GM23338 (cell line): ENCODE measurements at regions not wholly inside any gene's neighbourhood (a gene's known extent, or its start where the extent isn't known, plus 50 kb on each side); places are given as distances from the start of the nearest gene placed in this dataset.

Experiments
- ATAC-seq: fragments of 200-7000 bp; cut with Tn5 transposase; 3 replicates; pipeline ENCODE4 v1.9.1; 2020
- DNase-seq: peaks from one replicate; pipeline ENCODE4 v3.0.0-alpha.2; 2015; ENCODE audit warnings: low spot score
- H2AFZ ChIP-seq: fragments of 200-600 bp; sonication (generic); 2 replicates; pipeline ENCODE4 v1.8.0; 2016; ENCODE audit warnings: antibody characterized with exemption, mild to moderate bottlenecking, moderate library complexity
- H3F3A ChIP-seq: fragments of 200-600 bp; sonication (generic); replicated peaks from 2 replicates; pipeline ENCODE4 v1.8.0; 2017; ENCODE audit warnings: antibody characterized with exemption, mixed run types, low read depth
- H3K27ac ChIP-seq: fragments of 200-600 bp; sonication (generic); 2 replicates; pipeline ENCODE4 v1.6.1; 2016; ENCODE audit warnings: low read depth
- H3K27me3 ChIP-seq: fragments of 200-600 bp; sonication (generic); 2 replicates; pipeline ENCODE4 v1.8.0; 2016; ENCODE audit warnings: mild to moderate bottlenecking, mixed run types, moderate library complexity; ENCODE audit not compliant: insufficient read depth
- H3K36me3 ChIP-seq: fragments of 200-600 bp; sonication (generic); 2 replicates; pipeline ENCODE4 v1.8.0; 2016; ENCODE audit warnings: mild to moderate bottlenecking; ENCODE audit not compliant: insufficient read depth
- H3K4me1 ChIP-seq: fragments of 200-600 bp; sonication (generic); 2 replicates; pipeline ENCODE4 v1.8.0; 2016; ENCODE audit warnings: mild to moderate bottlenecking, moderate library complexity; ENCODE audit not compliant: insufficient read depth
- H3K4me2 ChIP-seq: fragments of 200-600 bp; sonication (generic); 2 replicates; pipeline ENCODE4 v1.7.1; 2017; ENCODE audit warnings: mixed run types
- H3K4me3 ChIP-seq: fragments of 200-600 bp; sonication (generic); 2 replicates; pipeline ENCODE4 v1.6.1; 2016; ENCODE audit warnings: mixed run types
- H3K79me2 ChIP-seq: fragments of 200-600 bp; sonication (generic); replicated peaks from 2 replicates; pipeline ENCODE4 v1.8.0; 2017; ENCODE audit warnings: mild to moderate bottlenecking; ENCODE audit not compliant: insufficient read depth
- H3K9me2 ChIP-seq: fragments of 200-600 bp; sonication (generic); 2 replicates; pipeline ENCODE4 v1.8.0; 2017; ENCODE audit not compliant: insufficient read depth
- H4K20me1 ChIP-seq: fragments of 200-600 bp; sonication (generic); replicated peaks from 2 replicates; pipeline ENCODE4 v1.8.0; 2017; ENCODE audit warnings: mild to moderate bottlenecking; ENCODE audit not compliant: insufficient read depth
- H3K27ac Mint-ChIP-seq: 2 replicates; pipeline ENCODE4 v1.8.0; 2020; ENCODE audit warnings: inconsistent platforms, mild to moderate bottlenecking, moderate library complexity, mixed read lengths
- H3K27me3 Mint-ChIP-seq: 3 replicates; pipeline ENCODE4 v1.8.0; 2022; ENCODE audit warnings: low read depth, mild to moderate bottlenecking, moderate library complexity, mixed read lengths, inconsistent platforms; ENCODE audit not compliant: insufficient read depth, poor library complexity
- H3K36me3 Mint-ChIP-seq: 3 replicates; pipeline ENCODE4 v1.8.0; 2021; ENCODE audit warnings: low read depth, mild to moderate bottlenecking, inconsistent platforms, moderate library complexity, mixed read lengths
- H3K4me1 Mint-ChIP-seq: 3 replicates; pipeline ENCODE4 v1.8.0; 2020; ENCODE audit warnings: mild to moderate bottlenecking, inconsistent platforms, mixed read lengths
- H3K4me3 Mint-ChIP-seq: 3 replicates; pipeline ENCODE4 v1.8.0; 2021; ENCODE audit warnings: moderate library complexity, mild to moderate bottlenecking, inconsistent platforms, mixed read lengths
- H3K9me3 Mint-ChIP-seq: 3 replicates; pipeline ENCODE4 v1.8.0; 2020; ENCODE audit warnings: moderate library complexity, mild to moderate bottlenecking, inconsistent platforms, mixed read lengths
- CREB1 ChIP-seq: fragments of 250-450 bp; sonication (Bioruptor Pico); IDR thresholded peaks from 2 replicates; pipeline ENCODE4 v1.5.0; 2020; ENCODE audit warnings: low read depth, mild to moderate bottlenecking, moderate library complexity
- CTCF ChIP-seq, 2 experiments: fragments of 200-600 bp in 1 of 2; sonication (generic) in 1 of 2; conservative IDR thresholded peaks; 2 replicates each; pipeline versions ENCODE4 v1.5.1 to v1.6.1; 2016 to 2017; ENCODE audit warnings: antibody characterized with exemption in 2 of 2, low read depth in 2 of 2, mild to moderate bottlenecking in 2 of 2, moderate library complexity in 1 of 2
- ETS1 ChIP-seq: IDR thresholded peaks from 2 replicates; pipeline ENCODE4 v1.6.1; 2016; ENCODE audit warnings: antibody characterized with exemption
- EZH2 ChIP-seq: fragments of 200-600 bp; sonication (generic); IDR thresholded peaks from one replicate; pipeline ENCODE4 v1.8.0; 2017; ENCODE audit warnings: antibody characterized with exemption, mild to moderate bottlenecking, low read depth; ENCODE audit not compliant: unreplicated experiment
- EZH2phosphoT487 ChIP-seq: fragments of 200-600 bp; sonication (generic); IDR thresholded peaks from one replicate; pipeline ENCODE4 v1.8.1; 2018; ENCODE audit warnings: antibody characterized with exemption; ENCODE audit not compliant: unreplicated experiment
- JUNB ChIP-seq: IDR thresholded peaks from one replicate; pipeline ENCODE4 v1.6.1; 2016; ENCODE audit warnings: antibody characterized with exemption; ENCODE audit not compliant: unreplicated experiment
- NANOG ChIP-seq: IDR thresholded peaks from 2 replicates; pipeline ENCODE4 v1.6.1; 2016; ENCODE audit warnings: antibody characterized with exemption, borderline replicate concordance
- POLR2AphosphoS5 ChIP-seq: IDR thresholded peaks from 2 replicates; pipeline ENCODE4 v1.6.1; 2016; ENCODE audit warnings: antibody characterized with exemption, low read depth
- REST ChIP-seq: IDR thresholded peaks from one replicate; pipeline ENCODE4 v1.6.1; 2018; ENCODE audit warnings: antibody characterized with exemption; ENCODE audit not compliant: unreplicated experiment
- STAT1 ChIP-seq: IDR thresholded peaks from one replicate; pipeline ENCODE4 v1.6.1; 2016; ENCODE audit warnings: antibody characterized with exemption; ENCODE audit not compliant: unreplicated experiment
- ZNF114 ChIP-seq: fragments of 250-450 bp; sonication (Bioruptor Pico); IDR thresholded peaks from 2 replicates; pipeline ENCODE4 v1.5.0; 2020; ENCODE audit warnings: mild to moderate bottlenecking, moderate library complexity
- ZNF331 ChIP-seq: fragments of 250-450 bp; sonication (Bioruptor Pico); IDR thresholded peaks from 2 replicates; pipeline ENCODE4 v1.5.0; 2020; ENCODE audit warnings: low read depth, mild to moderate bottlenecking, moderate library complexity
- ZNF462 ChIP-seq: fragments of 250-450 bp; sonication (Bioruptor Pico); IDR thresholded peaks from 2 replicates; pipeline ENCODE4 v1.5.0; 2020; ENCODE audit warnings: mild to moderate bottlenecking, moderate library complexity

DNA sequence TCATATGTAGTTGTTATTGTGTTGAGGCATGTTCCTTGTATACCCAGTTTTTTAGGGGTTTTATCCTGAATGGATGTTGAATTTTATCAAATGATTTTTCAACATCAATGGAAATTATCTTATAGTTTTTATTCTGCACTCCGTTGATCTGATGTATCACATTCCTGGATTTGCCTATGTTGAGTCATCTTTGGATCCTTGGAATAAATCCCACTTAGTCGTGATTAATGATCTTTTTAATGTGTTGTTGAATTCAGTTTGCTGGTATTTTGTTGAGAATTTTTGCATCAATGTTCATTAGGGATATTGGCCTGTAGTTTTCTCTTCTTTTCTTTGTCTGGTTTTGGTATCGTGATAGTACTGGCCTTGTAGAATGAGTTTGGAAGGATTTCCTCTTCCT, 648.6 kb upstream of the GRM3 start (continued):
- TF ChIP-seq REST, result no peak
- no peak for TF ChIP-seq ETS1
- no peak for TF ChIP-seq NANOG
- TF ChIP-seq ZNF114 (CRISPR knock-in tag), result no peak
- TF ChIP-seq STAT1, result no peak
- no peak for TF ChIP-seq CREB1
- TF ChIP-seq JUNB, result no peak
- no peak for TF ChIP-seq CTCF (conservative IDR thresholded peaks at IDR 0.05; ENCODE audit: low read depth in 2 of 2)
- TF ChIP-seq ZNF331, result no peak
- TF ChIP-seq POLR2AphosphoS5, result no peak
- TF ChIP-seq EZH2, result no peak
- no peak for TF ChIP-seq EZH2phosphoT487

- Histone ChIP-seq H3K27me3 (no peaks in the 10 kb centered on the region), H3K4me1 (peaks cover 12% of the 10 kb centered on the region), H4K20me1 (no peaks in the 10 kb centered on the region), H3K27ac (no peak overlapping the region), H3F3A (no peaks in the 10 kb centered on the region), H3K4me2 (no peak overlapping the region), H3K9me2 (no peaks in the 10 kb centered on the region), H3K36me3 (no peaks in the 10 kb centered on the region), H2AFZ (no peak overlapping the region), H3K79me2 (no peaks in the 10 kb centered on the region), H3K4me3 (no peak overlapping the region)
- peaks cover 5% of the 10 kb centered on the region for H3K27me3 Mint-ChIP-seq
- no peaks in the 10 kb centered on the region for H3K9me3 Mint-ChIP-seq
- ATAC-seq, result no peak
- DNase-seq, result no peak
- no peak overlapping the region for H3K4me3 Mint-ChIP-seq
- H3K27ac Mint-ChIP-seq, result no peak overlapping the region
- H3K36me3 Mint-ChIP-seq, result no peaks in the 10 kb centered on the region
- H3K4me1 Mint-ChIP-seq, result peaks cover 7% of the 10 kb centered on the region; the same call in 2 of the 3 replicates
- TF ChIP-seq ZNF462 (CRISPR knock-in tag), result no peak
These were observed 663.0 kb upstream of the GRM3 start for GRCh38 chr7:85980740-85981139.
